IMR-90 (cell line): ENCODE measurements at regions not wholly inside any gene's neighbourhood (a gene's known extent, or its start where the extent isn't known, plus 50 kb on each side); places are given as distances from the start of the nearest gene placed in this dataset.

Experiments
- ATAC-seq: fragments of 200-7000 bp; cut with Tn5 transposase; 2 replicates; pipeline ENCODE4 v1.9.1; 2020; ENCODE audit warnings: low read depth, mild to moderate bottlenecking, moderate library complexity
- BruUV-seq: library from RNA; stranded (reverse); fragments of 400-500 nt; replicated peaks from 2 replicates; lab custom pipeline; 2021; lab: Mats Ljungman, UMichigan
- CTCF ChIA-PET: fragments of 300-600 bp; formaldehyde crosslinking; extraction: SDS; loops from one replicate; lab custom pipeline; 2021; ENCODE audit warnings: antibody characterized with exemption; lab: Yijun Ruan, JAX
- POLR2A ChIA-PET: fragments of 300-600 bp; sonication (Branson Sonifier 250); formaldehyde crosslinking; loops from one replicate; lab custom pipeline; 2022; ENCODE audit warnings: antibody characterized with exemption; ENCODE audit not compliant: unreplicated experiment; lab: Charles Lee
- DNase-seq: peaks from one replicate; pipeline ENCODE4 v3.0.0; 2013
- H2AFZ ChIP-seq: replicated peaks from 2 replicates; pipeline ENCODE3; 2013; ENCODE audit warnings: low read length, mild to moderate bottlenecking; ENCODE audit not compliant: poor library complexity
- H2AK5ac ChIP-seq: 2 replicates; pipeline ENCODE4 v1.6.1; 2013; ENCODE audit warnings: low read depth, low read length, inconsistent platforms
- H2AK9ac ChIP-seq: replicated peaks from 2 replicates; pipeline ENCODE3; 2013; ENCODE audit warnings: mild to moderate bottlenecking, low read depth, low read length, moderate library complexity; ENCODE audit not compliant: poor library complexity
- H2BK120ac ChIP-seq: 2 replicates; pipeline ENCODE4 v1.6.1; 2013; ENCODE audit warnings: low read depth, low read length, inconsistent platforms
- H2BK15ac ChIP-seq: 3 replicates; pipeline ENCODE4 v1.6.1; 2013; ENCODE audit warnings: low read depth, low read length, inconsistent platforms
- H2BK20ac ChIP-seq: 2 replicates; pipeline ENCODE4 v1.6.1; 2013; ENCODE audit warnings: low read depth, mild to moderate bottlenecking, inconsistent platforms, low read length, moderate library complexity
- H2BK5ac ChIP-seq: 2 replicates; pipeline ENCODE4 v1.6.1; 2013; ENCODE audit warnings: mild to moderate bottlenecking, low read depth, low read length, inconsistent platforms; ENCODE audit not compliant: poor library complexity, severe bottlenecking
- H3K14ac ChIP-seq: replicated peaks from 2 replicates; pipeline ENCODE4 v1.6.1; 2013; ENCODE audit warnings: low read depth, low read length, inconsistent platforms
- H3K18ac ChIP-seq: 2 replicates; pipeline ENCODE4 v1.6.1; 2013; ENCODE audit warnings: low read depth, low read length, control low read depth
- H3K23ac ChIP-seq: 2 replicates; pipeline ENCODE4 v1.6.1; 2013; ENCODE audit warnings: low read depth, low read length, inconsistent platforms
- H3K27ac ChIP-seq: 2 replicates; pipeline ENCODE4 v1.5.1; 2013; ENCODE audit warnings: mild to moderate bottlenecking, control low read depth, low read length; ENCODE audit not compliant: insufficient read depth
- H3K27me3 ChIP-seq: 2 replicates; pipeline ENCODE4 v1.6.1; 2013; ENCODE audit warnings: low read length; ENCODE audit not compliant: control insufficient read depth, insufficient read depth
- H3K36me3 ChIP-seq: 2 replicates; pipeline ENCODE4 v1.6.1; 2013; ENCODE audit warnings: low read length, mixed read lengths; ENCODE audit not compliant: control insufficient read depth, insufficient read depth
- H3K4ac ChIP-seq: 2 replicates; pipeline ENCODE4 v1.6.1; 2013; ENCODE audit warnings: low read depth, low read length, inconsistent platforms
- H3K4me1 ChIP-seq: 2 replicates; pipeline ENCODE4 v1.6.1; 2013; ENCODE audit warnings: low read length, mixed read lengths; ENCODE audit not compliant: control insufficient read depth, insufficient read depth
- H3K4me2 ChIP-seq: 2 replicates; pipeline ENCODE4 v1.6.1; 2013; ENCODE audit warnings: low read depth, mild to moderate bottlenecking, control low read depth, low read length, moderate library complexity
- H3K4me3 ChIP-seq: 2 replicates; pipeline ENCODE4 v1.5.1; 2013; ENCODE audit warnings: low read depth, mild to moderate bottlenecking, control low read depth, low read length, moderate library complexity; ENCODE audit not compliant: insufficient read depth
- H3K56ac ChIP-seq: 2 replicates; pipeline ENCODE4 v1.6.1; 2013; ENCODE audit warnings: low read length, inconsistent platforms; ENCODE audit not compliant: insufficient read depth; ENCODE audit errors: extremely low read depth
- H3K79me1 ChIP-seq, 2 experiments: 2 replicates each; pipeline ENCODE4 v1.6.1; 2013; ENCODE audit warnings: low read length in 2 of 2, inconsistent platforms in 1 of 2, low read depth in 1 of 2
- H3K9ac ChIP-seq: 2 replicates; pipeline ENCODE4 v1.6.1; 2013; ENCODE audit warnings: low read depth, low read length, control low read depth
- H3K9me1 ChIP-seq: 2 replicates; pipeline ENCODE4 v1.6.1; 2013; ENCODE audit warnings: low read length, inconsistent platforms; ENCODE audit not compliant: insufficient read depth
- H3K9me3 ChIP-seq: 2 replicates; pipeline ENCODE4 v1.6.1; 2013; ENCODE audit warnings: low read length; ENCODE audit not compliant: control insufficient read depth, insufficient read depth
- H4K20me1 ChIP-seq: 2 replicates; pipeline ENCODE4 v1.6.1; 2013; ENCODE audit warnings: low read length, inconsistent platforms; ENCODE audit not compliant: insufficient read depth
- H4K5ac ChIP-seq: 2 replicates; pipeline ENCODE4 v1.6.1; 2013; ENCODE audit warnings: mild to moderate bottlenecking, low read depth, low read length, control low read depth
- H4K8ac ChIP-seq, 2 experiments: 2 replicates each; pipeline ENCODE4 v1.6.1; 2013; ENCODE audit warnings: low read depth in 2 of 2, low read length in 2 of 2, control low read depth in 1 of 2, inconsistent platforms in 1 of 2
- H4K91ac ChIP-seq: 2 replicates; pipeline ENCODE4 v1.6.1; 2013; ENCODE audit warnings: low read depth, low read length, inconsistent platforms; ENCODE audit not compliant: insufficient read depth
- BHLHE40 ChIP-seq: fragments of 150-350 bp; IDR thresholded peaks from 2 replicates; pipeline ENCODE4 v1.6.1; 2016; ENCODE audit warnings: mild to moderate bottlenecking, low read depth, low read length
- CEBPB ChIP-seq: IDR thresholded peaks from 2 replicates; pipeline ENCODE4 v1.6.1; 2012; ENCODE audit warnings: low read depth, low read length, improper control_type of control experiment
- CTCF ChIP-seq: conservative IDR thresholded peaks from 2 replicates; pipeline ENCODE4 v1.5.1; 2012; ENCODE audit warnings: mild to moderate bottlenecking, low read depth, low read length, improper control_type of control experiment
- MAFK ChIP-seq: IDR thresholded peaks from 2 replicates; pipeline ENCODE4 v1.6.1; 2012; ENCODE audit warnings: low read depth, low read length, improper control_type of control experiment
- MAZ ChIP-seq: IDR thresholded peaks from 2 replicates; pipeline ENCODE4 v1.6.1; 2012; ENCODE audit warnings: low read depth, mild to moderate bottlenecking, low read length, improper control_type of control experiment, moderate library complexity, borderline replicate concordance
- RAD21 ChIP-seq: IDR thresholded peaks from 2 replicates; pipeline ENCODE4 v1.6.1; 2012; ENCODE audit warnings: low read length, improper control_type of control experiment
- RCOR1 ChIP-seq: IDR thresholded peaks from 2 replicates; pipeline ENCODE4 v1.6.1; 2012; ENCODE audit warnings: mild to moderate bottlenecking, low read length, improper control_type of control experiment; ENCODE audit not compliant: insufficient replicate concordance
- SMC3 ChIP-seq: fragments of 150-350 bp; IDR thresholded peaks from 2 replicates; pipeline ENCODE4 v1.6.1; 2016; ENCODE audit warnings: low read depth, mild to moderate bottlenecking, antibody characterized with exemption, low read length, moderate library complexity
- WGBS, 2 experiments: methylation state at CpG; one replicate each; pipeline versions ENCODE4 v1.1.5 to v1.1.7; 2013; ENCODE audit warnings: missing lambda C conversion rate in 2 of 2; ENCODE audit not compliant: insufficient read length in 1 of 2; ENCODE audit errors: extremely low coverage in 2 of 2; 5-methylcytosine and 5-hydroxymethylcytosine counted together
- dilution Hi-C: fragments of 300-500 bp; cut with HindIII; formaldehyde crosslinking; loops from one replicate; pipeline ENCODE4 v1.14.3; 2018; ENCODE audit warnings: low sequenced_read_pairs; ENCODE audit not compliant: unreplicated experiment
- in situ Hi-C: fragments of 300-500 bp; cut with MboI; formaldehyde crosslinking; loops from 3 replicates; pipeline ENCODE4 v1.14.3; 2019; ENCODE audit warnings: low sequenced_read_pairs, inconsistent platforms, mixed read lengths
- intact Hi-C: fragments of 100-400 bp; cut with micrococcal nuclease; formaldehyde crosslinking; loops from 2 replicates; pipeline ENCODE4 v1.10.0; 2022
- TF ChIP-seq, protein P1 (sequence below): fragments of 150-350 bp; IDR thresholded peaks from 2 replicates; pipeline ENCODE4 v1.6.1; 2016; ENCODE audit warnings: low read depth, mild to moderate bottlenecking, low read length, moderate library complexity, borderline replicate concordance

DNA sequence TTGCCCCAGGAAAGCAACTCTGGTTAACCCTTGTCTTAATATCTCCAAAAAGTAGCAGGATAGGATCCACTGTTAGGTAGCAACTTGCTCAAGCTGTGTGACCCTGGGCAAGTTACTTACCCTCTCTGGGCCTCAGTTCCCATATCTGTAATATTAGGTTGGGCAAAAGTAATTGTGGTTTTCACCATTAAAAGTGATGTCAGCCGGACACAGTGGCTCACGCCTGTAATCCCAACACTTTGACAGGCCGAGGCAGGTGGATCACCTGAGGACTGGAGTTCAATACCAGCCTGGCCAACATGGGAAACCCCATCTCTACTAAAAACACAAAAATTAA, 179.3 kb downstream of the FOXL1 start:
- Histone ChIP-seq H4K8ac (no peak overlapping the region), H2BK120ac (no peak overlapping the region), H2AK9ac (no peak overlapping the region), H4K5ac (no peak overlapping the region), H3K4me3 (no peak overlapping the region), H2AK5ac (peak overlapping the region; percentile 4; the same call in 1 of the 2 replicates), H3K4me2 (no peak overlapping the region), H2BK20ac (no peak overlapping the region), H3K4me1 (peaks cover 7% of the 10 kb centered on the region; the same call in 1 of the 2 replicates), H3K9ac (no peak overlapping the region), H3K14ac (no peak overlapping the region), H2BK5ac (no peak overlapping the region), H3K4ac (no peak overlapping the region), H3K9me1 (no peaks in the 10 kb centered on the region; the same call in 1 of the 2 replicates), H2AFZ (no peak overlapping the region), H3K36me3 (no peaks in the 10 kb centered on the region), H3K9me3 (no peaks in the 10 kb centered on the region), H2BK15ac (no peak overlapping the region), H3K56ac (no peak overlapping the region), H3K18ac (no peak overlapping the region), H3K27me3 (no peaks in the 10 kb centered on the region; the same call in 1 of the 2 replicates), H4K20me1 (no peaks in the 10 kb centered on the region), H3K23ac (no peak overlapping the region), H4K91ac (no peak overlapping the region), H3K79me1 (no peaks in the 10 kb centered on the region), H3K27ac (no peak overlapping the region)
- ATAC-seq, result no peak
- dilution Hi-C loops, result no loop called here
- TF ChIP-seq MAZ (no peak), MAFK (no peak), RAD21 (no peak), CEBPB (no peak), SMC3 (no peak), RCOR1 (no peak), CTCF (no peak), BHLHE40 (no peak)
- TF ChIP-seq, protein P1, sequence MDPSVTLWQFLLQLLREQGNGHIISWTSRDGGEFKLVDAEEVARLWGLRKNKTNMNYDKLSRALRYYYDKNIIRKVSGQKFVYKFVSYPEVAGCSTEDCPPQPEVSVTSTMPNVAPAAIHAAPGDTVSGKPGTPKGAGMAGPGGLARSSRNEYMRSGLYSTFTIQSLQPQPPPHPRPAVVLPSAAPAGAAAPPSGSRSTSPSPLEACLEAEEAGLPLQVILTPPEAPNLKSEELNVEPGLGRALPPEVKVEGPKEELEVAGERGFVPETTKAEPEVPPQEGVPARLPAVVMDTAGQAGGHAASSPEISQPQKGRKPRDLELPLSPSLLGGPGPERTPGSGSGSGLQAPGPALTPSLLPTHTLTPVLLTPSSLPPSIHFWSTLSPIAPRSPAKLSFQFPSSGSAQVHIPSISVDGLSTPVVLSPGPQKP, result no peak
- WGBS, 2 experiments, result no CpG with 5 or more reads among the region's 3 CpGs
- in situ Hi-C loops, result loop anchor here (10.0 kb wide), 1 partner anchor 173 kb away; no protein-coding TSS in a partner anchor
- CTCF ChIA-PET, result no interaction called here
- DNase-seq, result no peak
- intact Hi-C loops, result no loop called here
- BruUV-seq, result no TSS peak
- POLR2A ChIA-PET, result no interaction called here
